Activated CD8-positive, alpha-beta T cell treated with anti-CD3 and anti-CD28 coated beads for 36 hours (primary cell): ENCODE measurements at regions not wholly inside any gene's neighbourhood (a gene's known extent, or its start where the extent isn't known, plus 50 kb on each side); places are given as distances from the start of the nearest gene placed in this dataset.

ENCODE experiments used
- ATAC-seq: fragments of 200-7000 bp; cut with Tn5 transposase; one replicate; pipeline ENCODE4 v1.10.0; 2021; ENCODE audit warnings: mild to moderate bottlenecking, moderate library complexity
- CTCF ChIA-PET: fragments of 350-600 bp; sonication (Branson Sonifier 250); formaldehyde crosslinking; loops from one replicate; lab custom pipeline; 2021; ENCODE audit warnings: antibody characterized with exemption; lab: Charles Lee
- POLR2A ChIA-PET: fragments of 350-600 bp; sonication (Branson Sonifier 250); formaldehyde crosslinking; loops from one replicate; lab custom pipeline; 2021; ENCODE audit warnings: antibody characterized with exemption; lab: Charles Lee
- DNase-seq: peaks from one replicate; pipeline ENCODE4 v3.0.0-alpha.2; 2020
- H3K27ac Mint-ChIP-seq: one replicate; pipeline ENCODE4 v1.8.0; 2021; ENCODE audit warnings: mild to moderate bottlenecking, mixed read lengths
- H3K27me3 Mint-ChIP-seq: one replicate; pipeline ENCODE4 v1.8.0; 2021; ENCODE audit warnings: mixed read lengths
- H3K36me3 Mint-ChIP-seq: one replicate; pipeline ENCODE4 v1.8.0; 2021; ENCODE audit warnings: low read depth, mixed read lengths
- H3K4me1 Mint-ChIP-seq: one replicate; pipeline ENCODE4 v1.8.0; 2021; ENCODE audit warnings: low read depth, mixed read lengths
- H3K4me3 Mint-ChIP-seq: one replicate; pipeline ENCODE4 v1.8.0; 2021; ENCODE audit warnings: mild to moderate bottlenecking, moderate library complexity, mixed read lengths
- H3K9me3 Mint-ChIP-seq: one replicate; pipeline ENCODE4 v1.8.0; 2021; ENCODE audit warnings: mixed read lengths
- CTCF ChIP-seq: fragments of 200-600 bp; IDR thresholded peaks from one replicate; pipeline ENCODE4 v1.8.0; 2022; ENCODE audit warnings: antibody characterized with exemption, mild to moderate bottlenecking
- intact Hi-C: fragments of 100-400 bp; cut with micrococcal nuclease; formaldehyde crosslinking; loops from one replicate; pipeline ENCODE4 v1.10.0; 2022

GRCh38 chr7:52287698-52288097, 747.7 kb upstream of the POM121L12 start:
- H3K9me3 Mint-ChIP-seq: no peaks in the 10 kb centered on the region
- peaks cover 4% of the 10 kb centered on the region for H3K4me1 Mint-ChIP-seq
- no peak for DNase-seq
- H3K27ac Mint-ChIP-seq: no peak overlapping the region
- no peak for ATAC-seq
- H3K36me3 Mint-ChIP-seq: no peaks in the 10 kb centered on the region
- intact Hi-C loops: no loop called here
- H3K27me3 Mint-ChIP-seq: no peaks in the 10 kb centered on the region
- CTCF ChIA-PET: no interaction called here
- no peak overlapping the region for H3K4me3 Mint-ChIP-seq
- POLR2A ChIA-PET: no interaction called here
- TF ChIP-seq CTCF: no peak

GRCh38 chr7:52285689-52286088, 749.7 kb upstream of the POM121L12 start:
- ATAC-seq (no peak), DNase-seq (no peak)
- Mint-ChIP-seq H3K4me1 (peaks cover 4% of the 10 kb centered on the region), H3K27ac (no peak overlapping the region), H3K36me3 (no peaks in the 10 kb centered on the region), H3K4me3 (no peak overlapping the region), H3K27me3 (no peaks in the 10 kb centered on the region), H3K9me3 (peaks cover 6% of the 10 kb centered on the region)
- POLR2A ChIA-PET: no interaction called here
- intact Hi-C loops: no loop called here
- TF ChIP-seq CTCF: no peak
- CTCF ChIA-PET: no interaction called here

- H3K36me3 Mint-ChIP-seq: no peaks in the 10 kb centered on the region
- H3K4me1 Mint-ChIP-seq: peaks cover 4% of the 10 kb centered on the region
- H3K9me3 Mint-ChIP-seq: peaks cover 6% of the 10 kb centered on the region
- H3K27me3 Mint-ChIP-seq: no peaks in the 10 kb centered on the region
- no peak overlapping the region for H3K27ac Mint-ChIP-seq
- no peak overlapping the region for H3K4me3 Mint-ChIP-seq
- POLR2A ChIA-PET: no interaction called here
- TF ChIP-seq CTCF: no peak
- DNase-seq (no peak), ATAC-seq (peak; percentile 17)
- CTCF ChIA-PET: no interaction called here
- intact Hi-C loops: no loop called here
Observed at GRCh38 chr7:52283335-52283734, 752.1 kb upstream of the POM121L12 start.

GRCh38 chr7:52273685-52274610, 761.5 kb upstream of the POM121L12 start:
- Mint-ChIP-seq H3K27me3 (no peaks in the 10 kb centered on the region), H3K4me3 (no peak overlapping the region), H3K4me1 (no peaks in the 10 kb centered on the region), H3K36me3 (no peaks in the 10 kb centered on the region), H3K9me3 (no peaks in the 10 kb centered on the region), H3K27ac (no peak overlapping the region)
- POLR2A ChIA-PET: no interaction called here
- ATAC-seq: no peak
- intact Hi-C loops: no loop called here
- CTCF ChIA-PET: no interaction called here
- no peak for DNase-seq
- no peak for TF ChIP-seq CTCF

- peaks cover 4% of the 10 kb centered on the region for H3K9me3 Mint-ChIP-seq
- no peaks in the 10 kb centered on the region for H3K4me1 Mint-ChIP-seq
- no peak overlapping the region for H3K27ac Mint-ChIP-seq
- CTCF ChIA-PET: no interaction called here
- POLR2A ChIA-PET: no interaction called here
- intact Hi-C loops: no loop called here
- H3K36me3 Mint-ChIP-seq: no peaks in the 10 kb centered on the region
- no peak for TF ChIP-seq CTCF
- H3K27me3 Mint-ChIP-seq: no peaks in the 10 kb centered on the region
- ATAC-seq (no peak), DNase-seq (no peak)
- H3K4me3 Mint-ChIP-seq: no peak overlapping the region
Observed at GRCh38 chr7:52271703-52272102, 763.7 kb upstream of the POM121L12 start.
